DND-41 (cell line): ENCODE measurements at regions not wholly inside any gene's neighbourhood (a gene's known extent, or its start where the extent isn't known, plus 50 kb on each side); places are given as distances from the start of the nearest gene placed in this dataset.

ENCODE experiments used
- ATAC-seq: fragments of 200-7000 bp; cut with Tn5 transposase; 3 replicates; pipeline ENCODE4 v1.9.1; 2021; ENCODE audit warnings: low read depth; ENCODE audit not compliant: insufficient read depth
- DNase-seq: peaks from one replicate; pipeline ENCODE4 v3.0.0-alpha.2; 2020
- H2AFZ ChIP-seq: 2 replicates; pipeline ENCODE4 v1.6.0; 2012; ENCODE audit warnings: low read depth, low read length
- H3K27ac ChIP-seq: 2 replicates; pipeline ENCODE4 v1.5.1; 2012; ENCODE audit warnings: low read length, inconsistent platforms
- H3K27me3 ChIP-seq: fragments of 200-600 bp; sonication (generic); 2 replicates; pipeline ENCODE4 v1.6.0; 2012; ENCODE audit warnings: low read length, mild to moderate bottlenecking, inconsistent platforms; ENCODE audit not compliant: insufficient read depth, poor library complexity
- H3K36me3 ChIP-seq: 2 replicates; pipeline ENCODE4 v1.5.1; 2012; ENCODE audit warnings: low read length, inconsistent platforms; ENCODE audit not compliant: insufficient read depth
- H3K4me1 ChIP-seq: 2 replicates; pipeline ENCODE4 v1.5.1; 2012; ENCODE audit warnings: mild to moderate bottlenecking, low read length; ENCODE audit not compliant: insufficient read depth
- H3K4me2 ChIP-seq: 2 replicates; pipeline ENCODE4 v1.6.0; 2012; ENCODE audit warnings: mild to moderate bottlenecking, moderate library complexity, low read length, inconsistent platforms; ENCODE audit not compliant: insufficient read depth
- H3K4me3 ChIP-seq, 2 experiments: fragments of 200-600 bp in 1 of 2; shearing (Covaris generic) in 1 of 2; 2 replicates each; pipeline ENCODE4 v1.5.1; 2012 to 2016; ENCODE audit warnings: inconsistent platforms in 2 of 2, low read length in 2 of 2, mild to moderate bottlenecking in 2 of 2, low read depth in 1 of 2, moderate library complexity in 1 of 2
- H3K79me2 ChIP-seq: 2 replicates; pipeline ENCODE4 v1.6.0; 2012; ENCODE audit warnings: low read length, inconsistent platforms; ENCODE audit not compliant: insufficient read depth
- H3K9ac ChIP-seq: 2 replicates; pipeline ENCODE4 v1.6.0; 2012; ENCODE audit warnings: low read depth, mild to moderate bottlenecking, inconsistent platforms, low read length, moderate library complexity
- H3K9me3 ChIP-seq: 2 replicates; pipeline ENCODE4 v1.5.1; 2012; ENCODE audit warnings: low read length, moderate library complexity, mild to moderate bottlenecking, inconsistent platforms; ENCODE audit not compliant: insufficient read depth, severe bottlenecking
- H4K20me1 ChIP-seq: 2 replicates; pipeline ENCODE4 v1.6.0; 2012; ENCODE audit warnings: low read length; ENCODE audit not compliant: insufficient read depth
- EZH2 ChIP-seq: IDR thresholded peaks from 3 replicates; pipeline ENCODE4 v1.6.1; 2012; ENCODE audit warnings: borderline replicate concordance, low read depth, mild to moderate bottlenecking, moderate library complexity, low read length, inconsistent platforms; ENCODE audit not compliant: severe bottlenecking
- TF ChIP-seq, protein P1 (sequence below): IDR thresholded peaks from 2 replicates; pipeline ENCODE4 v1.5.1; 2012; ENCODE audit warnings: borderline replicate concordance, low read length, moderate library complexity, mild to moderate bottlenecking; ENCODE audit not compliant: poor library complexity, severe bottlenecking; ENCODE audit errors: extremely low read depth

DNA sequence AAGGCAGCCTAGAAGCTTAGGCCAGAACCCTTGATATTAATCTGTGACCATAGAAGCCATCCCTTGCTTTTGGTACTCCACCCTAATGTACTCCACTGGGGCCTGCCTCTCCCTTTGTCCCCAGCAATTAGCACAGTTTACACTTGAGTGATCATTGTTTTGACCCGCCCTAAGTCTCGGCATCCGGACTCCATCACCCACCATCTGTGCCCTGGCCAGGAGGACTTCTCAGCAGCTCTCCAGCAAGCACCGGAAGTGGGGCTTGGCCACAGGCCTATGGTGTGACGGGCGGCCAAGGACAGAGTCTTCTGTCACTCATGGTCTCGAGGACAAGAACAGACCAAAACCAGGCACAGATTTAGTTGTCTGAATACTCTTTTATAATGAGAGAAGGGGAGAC lies 126.5 kb upstream of the NTF3 start:
- no peak for ATAC-seq
- Histone ChIP-seq H2AFZ (no peak overlapping the region), H3K79me2 (no peaks in the 10 kb centered on the region), H3K4me1 (no peaks in the 10 kb centered on the region), H3K27ac (no peak overlapping the region), H3K9ac (no peak overlapping the region), H4K20me1 (no peaks in the 10 kb centered on the region), H3K36me3 (no peaks in the 10 kb centered on the region), H3K9me3 (no peaks in the 10 kb centered on the region), H3K27me3 (peaks cover 10% of the 10 kb centered on the region), H3K4me3 (no peak overlapping the region), H3K4me2 (no peak overlapping the region)
- no peak for DNase-seq
- TF ChIP-seq EZH2: no peak
- TF ChIP-seq, protein P1, sequence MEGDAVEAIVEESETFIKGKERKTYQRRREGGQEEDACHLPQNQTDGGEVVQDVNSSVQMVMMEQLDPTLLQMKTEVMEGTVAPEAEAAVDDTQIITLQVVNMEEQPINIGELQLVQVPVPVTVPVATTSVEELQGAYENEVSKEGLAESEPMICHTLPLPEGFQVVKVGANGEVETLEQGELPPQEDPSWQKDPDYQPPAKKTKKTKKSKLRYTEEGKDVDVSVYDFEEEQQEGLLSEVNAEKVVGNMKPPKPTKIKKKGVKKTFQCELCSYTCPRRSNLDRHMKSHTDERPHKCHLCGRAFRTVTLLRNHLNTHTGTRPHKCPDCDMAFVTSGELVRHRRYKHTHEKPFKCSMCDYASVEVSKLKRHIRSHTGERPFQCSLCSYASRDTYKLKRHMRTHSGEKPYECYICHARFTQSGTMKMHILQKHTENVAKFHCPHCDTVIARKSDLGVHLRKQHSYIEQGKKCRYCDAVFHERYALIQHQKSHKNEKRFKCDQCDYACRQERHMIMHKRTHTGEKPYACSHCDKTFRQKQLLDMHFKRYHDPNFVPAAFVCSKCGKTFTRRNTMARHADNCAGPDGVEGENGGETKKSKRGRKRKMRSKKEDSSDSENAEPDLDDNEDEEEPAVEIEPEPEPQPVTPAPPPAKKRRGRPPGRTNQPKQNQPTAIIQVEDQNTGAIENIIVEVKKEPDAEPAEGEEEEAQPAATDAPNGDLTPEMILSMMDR: no peak

DNA sequence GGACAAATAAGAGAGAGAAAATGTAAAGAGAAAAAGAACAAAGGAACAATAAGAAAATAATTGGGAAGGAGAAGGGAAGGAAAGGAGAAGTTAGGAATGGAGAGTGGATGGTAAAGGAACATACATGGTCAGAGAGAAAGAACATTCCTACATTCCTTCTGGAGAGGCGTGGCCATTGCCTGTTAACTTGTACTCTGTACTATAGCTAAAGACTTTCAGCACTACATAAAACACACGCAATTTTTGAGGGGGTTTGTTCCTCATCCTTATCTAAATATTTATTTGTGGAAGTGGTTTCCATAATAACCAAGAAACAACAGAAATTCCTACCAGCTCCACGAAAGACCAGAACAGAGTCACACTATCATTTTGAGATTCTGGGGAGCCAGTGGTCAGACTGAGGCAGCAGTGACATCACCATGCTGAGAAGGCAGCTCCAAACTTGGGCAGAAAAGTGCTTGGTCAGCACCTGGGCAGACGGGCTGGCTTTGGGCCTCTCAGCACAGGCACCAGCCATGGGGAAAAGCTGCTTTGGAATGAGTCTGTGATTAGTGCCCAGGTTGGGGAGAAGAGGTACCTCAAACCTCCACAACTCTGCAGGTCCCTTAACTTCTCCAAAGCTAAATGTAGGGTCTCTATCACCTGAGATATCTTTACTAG lies 125.9 kb upstream of the NTF3 start:
- H3K36me3 ChIP-seq: no peaks in the 10 kb centered on the region
- H3K27ac ChIP-seq: no peak overlapping the region
- DNase-seq (no peak), ATAC-seq (no peak)
- no peaks in the 10 kb centered on the region for H4K20me1 ChIP-seq
- no peaks in the 10 kb centered on the region for H3K9me3 ChIP-seq
- no peak for TF ChIP-seq EZH2
- TF ChIP-seq, protein P1: no peak
- H2AFZ ChIP-seq: no peak overlapping the region
- H3K27me3 ChIP-seq: peaks cover 5% of the 10 kb centered on the region
- no peaks in the 10 kb centered on the region for H3K79me2 ChIP-seq
- no peak overlapping the region for H3K4me3 ChIP-seq
- H3K4me2 ChIP-seq: no peak overlapping the region
- no peaks in the 10 kb centered on the region for H3K4me1 ChIP-seq
- H3K9ac ChIP-seq: no peak overlapping the region

DNA sequence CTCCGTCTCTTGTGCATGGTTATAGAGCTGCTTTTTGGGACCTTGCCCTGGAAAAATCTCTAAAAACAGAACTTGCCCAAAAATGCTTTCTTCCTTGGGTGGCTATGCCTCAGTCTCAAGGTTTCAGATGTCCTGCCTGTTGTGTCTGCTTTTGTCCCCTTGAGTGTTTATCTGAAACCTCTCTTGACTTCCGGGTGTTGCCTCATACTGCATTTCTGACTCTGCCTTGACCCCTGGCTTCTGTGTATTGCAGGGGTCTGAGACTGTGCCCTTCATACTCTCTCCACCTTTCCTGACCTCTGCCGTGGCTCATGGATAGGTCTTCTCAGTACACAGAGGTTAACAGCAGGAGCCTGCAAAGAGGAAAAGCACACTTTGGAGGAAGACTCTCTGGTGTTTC lies 124.8 kb upstream of the NTF3 start:
- Histone ChIP-seq H4K20me1 (no peaks in the 10 kb centered on the region), H3K9me3 (no peaks in the 10 kb centered on the region), H3K4me3 (no peak overlapping the region), H3K9ac (no peak overlapping the region), H2AFZ (no peak overlapping the region), H3K27ac (no peak overlapping the region), H3K4me1 (no peaks in the 10 kb centered on the region), H3K27me3 (peaks cover 5% of the 10 kb centered on the region), H3K79me2 (no peaks in the 10 kb centered on the region), H3K4me2 (no peak overlapping the region), H3K36me3 (no peaks in the 10 kb centered on the region)
- ATAC-seq: no peak
- no peak for TF ChIP-seq EZH2
- TF ChIP-seq, protein P1: no peak
- DNase-seq: no peak

DNA sequence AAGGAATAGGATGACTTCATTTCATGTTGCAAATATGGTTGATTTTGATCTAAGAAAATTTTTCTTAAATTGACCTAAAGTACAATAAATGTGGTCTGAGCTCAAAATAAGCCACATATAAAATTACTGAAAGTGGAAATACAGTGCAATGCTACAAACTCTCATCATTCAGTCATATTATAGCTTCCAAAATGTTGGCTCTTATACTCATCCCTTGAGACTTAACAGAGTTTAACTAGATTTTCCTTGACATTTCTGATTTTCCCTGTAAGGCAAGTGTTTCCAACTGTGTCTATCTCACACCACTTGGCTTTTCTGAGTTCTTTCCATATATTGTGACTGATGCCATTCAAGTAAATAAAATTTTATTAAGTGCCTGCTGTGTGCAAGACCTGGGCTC lies 123.7 kb upstream of the NTF3 start:
- Histone ChIP-seq H3K4me2 (no peak overlapping the region), H3K27ac (no peak overlapping the region), H3K36me3 (no peaks in the 10 kb centered on the region), H3K79me2 (no peaks in the 10 kb centered on the region), H3K4me3 (no peak overlapping the region), H3K9ac (no peak overlapping the region), H3K27me3 (peaks cover 5% of the 10 kb centered on the region), H3K9me3 (no peaks in the 10 kb centered on the region), H2AFZ (no peak overlapping the region), H4K20me1 (no peaks in the 10 kb centered on the region), H3K4me1 (no peaks in the 10 kb centered on the region)
- TF ChIP-seq, protein P1: no peak
- no peak for TF ChIP-seq EZH2
- DNase-seq: no peak
- ATAC-seq: no peak
